Liver (tissue), 3 donors: ENCODE measurements at regions not wholly inside any gene's neighbourhood (a gene's known extent, or its start where the extent isn't known, plus 50 kb on each side); places are given as distances from the start of the nearest gene placed in this dataset.

Experiments used
- FOXA1 ChIP-seq: IDR thresholded peaks from 2 replicates; pipeline ENCODE4 v1.6.1; 2016; ENCODE audit warnings: antibody characterized with exemption
- FOXA2 ChIP-seq: IDR thresholded peaks from 2 replicates; pipeline ENCODE4 v1.6.1; 2016; ENCODE audit warnings: antibody characterized with exemption
- GABPA ChIP-seq, 2 donors: IDR thresholded peaks in 1 of 2; conservative IDR thresholded peaks in 1 of 2; 2 replicates each; pipeline ENCODE4 v1.6.1; 2016; ENCODE audit warnings: antibody characterized with exemption in 2 of 2, mild to moderate bottlenecking in 1 of 2, moderate library complexity in 1 of 2
- RAD21 ChIP-seq, 2 donors: IDR thresholded peaks; 2 replicates each; pipeline ENCODE4 v1.6.1; 2016; ENCODE audit warnings: antibody characterized with exemption in 2 of 2, mild to moderate bottlenecking in 2 of 2
- SP1 ChIP-seq: IDR thresholded peaks from 2 replicates; pipeline ENCODE4 v1.6.1; 2018; ENCODE audit warnings: antibody characterized with exemption, mild to moderate bottlenecking
- TAF1 ChIP-seq: conservative IDR thresholded peaks from 2 replicates; pipeline ENCODE4 v1.6.1; 2016; ENCODE audit warnings: antibody characterized with exemption, mild to moderate bottlenecking
- TF ChIP-seq, protein P1 (sequence below): fragments of 150-350 bp; IDR thresholded peaks from 2 replicates; pipeline ENCODE4 v1.5.1; 2017; ENCODE audit warnings: improper control_type of control experiment, low read depth, low read length; ENCODE audit not compliant: missing input control
- TF ChIP-seq, protein P2 (sequence below): IDR thresholded peaks from 2 replicates; pipeline ENCODE4 v1.6.1; 2016; ENCODE audit warnings: antibody characterized with exemption
- TF ChIP-seq, protein P3 (sequence below): IDR thresholded peaks from 2 replicates; pipeline ENCODE4 v1.6.1; 2016; ENCODE audit warnings: antibody characterized with exemption, mild to moderate bottlenecking
- TF ChIP-seq, protein P4 (sequence below): IDR thresholded peaks from 2 replicates; pipeline ENCODE4 v1.6.1; 2016; ENCODE audit warnings: antibody characterized with exemption
- donor health status: healthy.
- donor health status: healthy.

DNA sequence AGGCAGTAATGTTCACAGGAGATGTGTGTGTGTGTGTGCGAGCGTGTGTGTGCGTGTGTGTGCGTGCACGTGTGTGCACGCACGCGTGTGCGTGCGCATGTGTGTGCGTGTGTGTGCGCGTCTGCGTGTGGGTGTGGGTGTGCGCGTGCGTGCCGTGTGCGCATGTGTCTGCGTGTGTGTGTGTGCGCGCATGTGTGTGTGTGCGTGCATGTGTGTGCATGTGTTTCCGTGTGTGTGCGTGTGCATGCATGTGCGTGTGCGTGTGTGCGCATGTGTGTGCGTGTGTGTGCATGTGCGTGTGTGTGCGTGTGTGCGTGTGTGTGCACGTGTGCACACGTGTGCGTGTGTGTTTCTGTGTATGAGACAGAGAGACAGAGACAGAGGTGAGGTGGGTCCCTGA is 136.0 kb upstream of the CST7 start:
- TF ChIP-seq TAF1, result no peak
- TF ChIP-seq, protein P1, sequence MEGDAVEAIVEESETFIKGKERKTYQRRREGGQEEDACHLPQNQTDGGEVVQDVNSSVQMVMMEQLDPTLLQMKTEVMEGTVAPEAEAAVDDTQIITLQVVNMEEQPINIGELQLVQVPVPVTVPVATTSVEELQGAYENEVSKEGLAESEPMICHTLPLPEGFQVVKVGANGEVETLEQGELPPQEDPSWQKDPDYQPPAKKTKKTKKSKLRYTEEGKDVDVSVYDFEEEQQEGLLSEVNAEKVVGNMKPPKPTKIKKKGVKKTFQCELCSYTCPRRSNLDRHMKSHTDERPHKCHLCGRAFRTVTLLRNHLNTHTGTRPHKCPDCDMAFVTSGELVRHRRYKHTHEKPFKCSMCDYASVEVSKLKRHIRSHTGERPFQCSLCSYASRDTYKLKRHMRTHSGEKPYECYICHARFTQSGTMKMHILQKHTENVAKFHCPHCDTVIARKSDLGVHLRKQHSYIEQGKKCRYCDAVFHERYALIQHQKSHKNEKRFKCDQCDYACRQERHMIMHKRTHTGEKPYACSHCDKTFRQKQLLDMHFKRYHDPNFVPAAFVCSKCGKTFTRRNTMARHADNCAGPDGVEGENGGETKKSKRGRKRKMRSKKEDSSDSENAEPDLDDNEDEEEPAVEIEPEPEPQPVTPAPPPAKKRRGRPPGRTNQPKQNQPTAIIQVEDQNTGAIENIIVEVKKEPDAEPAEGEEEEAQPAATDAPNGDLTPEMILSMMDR, result no peak
- no peak for TF ChIP-seq FOXA1
- no peak for TF ChIP-seq GABPA (IDR thresholded peaks at IDR 0.05 in 1 of 2, conservative IDR thresholded peaks at IDR 0.05 in 1 of 2)
- TF ChIP-seq, protein P2, sequence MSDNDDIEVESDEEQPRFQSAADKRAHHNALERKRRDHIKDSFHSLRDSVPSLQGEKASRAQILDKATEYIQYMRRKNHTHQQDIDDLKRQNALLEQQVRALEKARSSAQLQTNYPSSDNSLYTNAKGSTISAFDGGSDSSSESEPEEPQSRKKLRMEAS, result no peak
- no peak for TF ChIP-seq SP1
- TF ChIP-seq RAD21 (IDR thresholded peaks at IDR 0.05), result no peak
- TF ChIP-seq, protein P3, sequence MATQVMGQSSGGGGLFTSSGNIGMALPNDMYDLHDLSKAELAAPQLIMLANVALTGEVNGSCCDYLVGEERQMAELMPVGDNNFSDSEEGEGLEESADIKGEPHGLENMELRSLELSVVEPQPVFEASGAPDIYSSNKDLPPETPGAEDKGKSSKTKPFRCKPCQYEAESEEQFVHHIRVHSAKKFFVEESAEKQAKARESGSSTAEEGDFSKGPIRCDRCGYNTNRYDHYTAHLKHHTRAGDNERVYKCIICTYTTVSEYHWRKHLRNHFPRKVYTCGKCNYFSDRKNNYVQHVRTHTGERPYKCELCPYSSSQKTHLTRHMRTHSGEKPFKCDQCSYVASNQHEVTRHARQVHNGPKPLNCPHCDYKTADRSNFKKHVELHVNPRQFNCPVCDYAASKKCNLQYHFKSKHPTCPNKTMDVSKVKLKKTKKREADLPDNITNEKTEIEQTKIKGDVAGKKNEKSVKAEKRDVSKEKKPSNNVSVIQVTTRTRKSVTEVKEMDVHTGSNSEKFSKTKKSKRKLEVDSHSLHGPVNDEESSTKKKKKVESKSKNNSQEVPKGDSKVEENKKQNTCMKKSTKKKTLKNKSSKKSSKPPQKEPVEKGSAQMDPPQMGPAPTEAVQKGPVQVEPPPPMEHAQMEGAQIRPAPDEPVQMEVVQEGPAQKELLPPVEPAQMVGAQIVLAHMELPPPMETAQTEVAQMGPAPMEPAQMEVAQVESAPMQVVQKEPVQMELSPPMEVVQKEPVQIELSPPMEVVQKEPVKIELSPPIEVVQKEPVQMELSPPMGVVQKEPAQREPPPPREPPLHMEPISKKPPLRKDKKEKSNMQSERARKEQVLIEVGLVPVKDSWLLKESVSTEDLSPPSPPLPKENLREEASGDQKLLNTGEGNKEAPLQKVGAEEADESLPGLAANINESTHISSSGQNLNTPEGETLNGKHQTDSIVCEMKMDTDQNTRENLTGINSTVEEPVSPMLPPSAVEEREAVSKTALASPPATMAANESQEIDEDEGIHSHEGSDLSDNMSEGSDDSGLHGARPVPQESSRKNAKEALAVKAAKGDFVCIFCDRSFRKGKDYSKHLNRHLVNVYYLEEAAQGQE, result no peak
- TF ChIP-seq, protein P4, sequence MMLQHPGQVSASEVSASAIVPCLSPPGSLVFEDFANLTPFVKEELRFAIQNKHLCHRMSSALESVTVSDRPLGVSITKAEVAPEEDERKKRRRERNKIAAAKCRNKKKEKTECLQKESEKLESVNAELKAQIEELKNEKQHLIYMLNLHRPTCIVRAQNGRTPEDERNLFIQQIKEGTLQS, result no peak
- no peak for TF ChIP-seq FOXA2
